Epithelial cell of proximal tubule (primary cell): ENCODE measurements at regions not wholly inside any gene's neighbourhood (a gene's known extent, or its start where the extent isn't known, plus 50 kb on each side); places are given as distances from the start of the nearest gene placed in this dataset.

ENCODE experiments used
- DNase-seq: peaks from one replicate; pipeline ENCODE4 v3.0.0-alpha.2; 2011; ENCODE audit warnings: low read depth
- H3K4me3 ChIP-seq: 2 replicates; pipeline ENCODE4 v1.5.1; 2011; ENCODE audit warnings: low read depth, mild to moderate bottlenecking, low read length
- TF ChIP-seq, protein P1 (sequence below): conservative IDR thresholded peaks from 2 replicates; pipeline ENCODE4 v1.5.1; 2012; ENCODE audit warnings: low read depth, mild to moderate bottlenecking, low read length

DNA sequence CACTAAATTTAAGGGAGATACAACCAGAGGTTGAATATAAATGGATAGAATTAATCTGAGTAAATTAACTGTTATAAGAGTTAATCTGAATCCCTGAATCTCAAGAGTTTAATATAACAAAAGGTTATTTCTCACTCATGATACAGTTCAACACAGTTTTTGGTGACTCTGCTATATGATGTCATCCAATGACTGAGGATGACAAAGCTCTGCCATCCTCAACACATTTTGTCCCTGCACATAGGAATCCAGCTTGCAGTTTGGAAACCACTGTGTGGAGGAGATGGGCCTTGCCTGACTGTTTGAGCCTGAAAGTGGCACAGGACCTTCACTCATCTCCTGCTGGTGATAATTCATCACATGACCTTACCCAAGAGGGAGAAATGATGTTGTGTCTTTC lies 121.0 kb upstream of the MPPED2 start:
- TF ChIP-seq, protein P1, sequence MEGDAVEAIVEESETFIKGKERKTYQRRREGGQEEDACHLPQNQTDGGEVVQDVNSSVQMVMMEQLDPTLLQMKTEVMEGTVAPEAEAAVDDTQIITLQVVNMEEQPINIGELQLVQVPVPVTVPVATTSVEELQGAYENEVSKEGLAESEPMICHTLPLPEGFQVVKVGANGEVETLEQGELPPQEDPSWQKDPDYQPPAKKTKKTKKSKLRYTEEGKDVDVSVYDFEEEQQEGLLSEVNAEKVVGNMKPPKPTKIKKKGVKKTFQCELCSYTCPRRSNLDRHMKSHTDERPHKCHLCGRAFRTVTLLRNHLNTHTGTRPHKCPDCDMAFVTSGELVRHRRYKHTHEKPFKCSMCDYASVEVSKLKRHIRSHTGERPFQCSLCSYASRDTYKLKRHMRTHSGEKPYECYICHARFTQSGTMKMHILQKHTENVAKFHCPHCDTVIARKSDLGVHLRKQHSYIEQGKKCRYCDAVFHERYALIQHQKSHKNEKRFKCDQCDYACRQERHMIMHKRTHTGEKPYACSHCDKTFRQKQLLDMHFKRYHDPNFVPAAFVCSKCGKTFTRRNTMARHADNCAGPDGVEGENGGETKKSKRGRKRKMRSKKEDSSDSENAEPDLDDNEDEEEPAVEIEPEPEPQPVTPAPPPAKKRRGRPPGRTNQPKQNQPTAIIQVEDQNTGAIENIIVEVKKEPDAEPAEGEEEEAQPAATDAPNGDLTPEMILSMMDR, result no peak
- H3K4me3 ChIP-seq, result no peak overlapping the region
- DNase-seq, result no peak

DNA sequence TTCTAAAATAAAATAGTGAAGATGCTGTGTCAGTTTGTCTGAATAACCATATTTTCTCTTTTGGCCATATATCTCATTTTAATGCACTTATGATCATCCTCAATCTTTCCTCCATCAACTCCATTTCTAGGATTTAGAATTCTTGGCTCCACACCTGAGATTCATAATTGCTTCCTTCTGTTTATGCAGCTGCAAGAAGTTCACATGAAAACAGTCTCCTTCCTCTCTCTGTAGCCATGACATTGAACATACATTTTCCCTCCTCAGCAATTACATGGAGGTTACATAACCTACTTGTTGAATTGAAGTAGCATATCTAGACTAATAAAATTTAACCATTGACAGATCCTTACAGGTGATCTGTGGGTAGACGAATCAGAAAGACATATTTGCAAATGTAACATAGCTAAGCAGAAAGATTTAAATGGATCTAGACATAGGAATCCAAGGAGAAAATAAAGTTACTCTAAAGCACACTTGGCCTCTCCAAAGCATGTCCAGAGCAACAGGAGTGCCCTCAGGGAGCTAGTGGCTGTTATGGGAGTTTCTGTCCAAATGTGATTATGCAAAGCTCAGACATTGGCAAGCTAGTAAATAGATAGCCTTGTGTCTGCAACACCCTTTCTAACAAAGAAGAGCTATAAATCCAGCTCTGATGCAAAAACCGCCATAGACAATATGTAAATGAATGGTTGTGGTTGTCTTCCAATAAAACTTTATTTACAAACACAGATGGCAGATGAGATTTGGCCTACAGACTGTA lies 119.9 kb upstream of the MPPED2 start:
- H3K4me3 ChIP-seq, result no peak overlapping the region
- DNase-seq, result no peak
- TF ChIP-seq, protein P1, result no peak

DNA sequence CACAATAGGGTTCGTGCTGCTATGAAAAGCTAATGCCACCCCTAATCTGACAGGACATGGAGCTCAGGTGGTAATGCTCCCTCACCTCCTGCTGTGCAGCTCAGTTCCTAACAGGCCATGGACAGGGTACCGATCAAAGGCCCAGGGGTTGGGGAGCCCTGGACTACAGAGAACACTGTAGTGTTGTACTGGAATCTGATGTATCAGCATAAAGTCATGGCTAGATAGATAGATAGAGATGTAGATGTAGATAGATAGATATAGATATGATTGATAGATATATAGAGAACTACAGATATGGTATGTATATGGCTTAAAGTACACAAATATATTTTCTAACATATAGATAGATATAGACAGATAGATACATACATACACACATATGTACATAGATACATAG lies 112.3 kb upstream of the MPPED2 start:
- H3K4me3 ChIP-seq, result no peak overlapping the region
- DNase-seq, result no peak
- TF ChIP-seq, protein P1, result no peak

DNA sequence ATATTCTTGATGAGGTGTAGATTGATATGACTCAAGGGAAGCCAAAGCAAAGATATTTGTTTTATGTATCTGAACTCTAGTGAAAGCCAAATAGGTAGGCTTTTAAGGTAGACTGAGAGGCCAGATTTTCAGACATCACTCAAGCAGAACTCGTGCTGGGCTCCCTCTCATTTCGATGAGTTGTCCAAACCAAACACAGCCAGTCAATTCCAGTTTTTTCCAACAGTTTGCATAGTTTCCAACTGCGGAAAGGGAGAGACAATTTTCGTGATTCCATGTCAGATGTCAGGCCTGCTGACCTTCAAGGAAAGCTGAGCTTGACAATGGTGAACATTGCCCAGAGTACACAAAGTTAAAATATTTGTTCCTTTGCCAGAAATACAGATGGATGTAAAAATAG lies 110.9 kb upstream of the MPPED2 start:
- no peak for DNase-seq
- H3K4me3 ChIP-seq, result no peak overlapping the region
- TF ChIP-seq, protein P1, result no peak

DNA sequence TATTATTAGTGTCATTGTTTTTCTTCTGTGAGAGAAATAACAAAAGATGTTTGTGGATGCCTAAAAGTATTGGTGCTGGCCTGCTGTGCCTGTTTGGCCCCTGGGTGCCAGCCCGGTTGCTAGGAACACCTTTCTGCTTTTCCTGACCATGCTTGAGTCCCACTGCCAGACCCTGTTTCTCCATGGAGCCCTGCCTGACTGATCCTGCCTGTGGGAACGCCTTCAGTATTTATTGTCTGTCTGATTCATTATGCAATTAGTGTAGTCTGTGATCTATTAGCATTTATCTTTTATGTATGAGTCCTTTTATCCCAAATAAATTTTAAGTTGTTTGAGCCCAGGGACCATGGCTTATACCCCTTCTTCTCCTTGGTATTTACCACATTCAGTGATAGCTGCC lies 98.6 kb upstream of the MPPED2 start:
- TF ChIP-seq, protein P1, result no peak
- DNase-seq, result no peak
- no peak overlapping the region for H3K4me3 ChIP-seq

DNA sequence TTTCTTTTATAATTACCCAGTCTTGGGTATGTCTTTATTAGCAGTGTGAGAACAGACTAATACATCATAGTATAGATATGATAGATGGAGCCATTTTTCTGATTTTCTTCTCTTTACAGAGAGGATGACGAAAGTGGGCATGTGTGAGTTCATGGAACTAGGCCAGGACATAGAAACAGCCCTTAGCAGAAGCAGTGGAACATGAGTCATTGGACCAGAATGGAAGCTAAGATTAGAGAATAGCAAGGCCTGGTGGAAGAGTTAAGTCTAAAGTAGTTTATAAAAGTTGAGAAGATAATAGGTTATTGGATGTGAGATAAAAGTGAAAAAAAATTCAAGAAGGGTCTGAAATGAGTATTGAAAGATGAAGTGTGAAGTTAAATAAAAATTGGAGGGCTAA lies 97.0 kb upstream of the MPPED2 start:
- no peak for DNase-seq
- TF ChIP-seq, protein P1, result no peak
- H3K4me3 ChIP-seq, result no peak overlapping the region

DNA sequence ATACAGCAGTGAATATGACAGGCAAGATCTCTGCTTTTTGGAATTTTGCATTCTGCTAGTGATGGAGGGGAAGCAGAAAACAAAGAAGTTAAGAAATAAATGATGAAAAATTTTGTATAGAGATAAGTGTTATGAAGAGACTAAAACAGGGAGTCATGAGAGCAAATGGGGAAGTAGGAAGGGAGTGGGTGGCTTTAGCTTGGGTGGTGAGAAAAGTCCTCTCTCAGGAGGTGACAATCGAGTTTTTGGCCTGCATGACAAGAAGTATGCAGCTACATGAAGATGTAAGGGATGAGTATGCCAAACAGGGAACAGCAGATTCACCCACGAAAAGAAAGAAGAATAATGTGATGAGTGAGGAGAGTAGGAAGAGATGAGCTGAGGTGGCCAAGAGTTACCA lies 80.7 kb upstream of the MPPED2 start:
- no peak overlapping the region for H3K4me3 ChIP-seq
- DNase-seq, result no peak
- TF ChIP-seq, protein P1, result no peak
